Fibroblast of pulmonary artery (primary cell): ENCODE measurements at regions not wholly inside any gene's neighbourhood (a gene's known extent, or its start where the extent isn't known, plus 50 kb on each side); places are given as distances from the start of the nearest gene placed in this dataset.

Experiments used
- DNase-seq: peaks from one replicate; pipeline ENCODE4 v3.0.0-alpha.2; 2010; ENCODE audit warnings: low read depth
- H3K4me3 ChIP-seq: replicated peaks from 2 replicates; pipeline ENCODE4 v1.5.1; 2011; ENCODE audit warnings: low read depth, mild to moderate bottlenecking, control low read depth, low read length, moderate library complexity
- TF ChIP-seq, protein P1 (sequence below): IDR thresholded peaks from 2 replicates; pipeline ENCODE4 v1.5.1; 2011; ENCODE audit warnings: mild to moderate bottlenecking, control low read depth, low read length, inconsistent platforms; ENCODE audit errors: missing control alignments

DNA sequence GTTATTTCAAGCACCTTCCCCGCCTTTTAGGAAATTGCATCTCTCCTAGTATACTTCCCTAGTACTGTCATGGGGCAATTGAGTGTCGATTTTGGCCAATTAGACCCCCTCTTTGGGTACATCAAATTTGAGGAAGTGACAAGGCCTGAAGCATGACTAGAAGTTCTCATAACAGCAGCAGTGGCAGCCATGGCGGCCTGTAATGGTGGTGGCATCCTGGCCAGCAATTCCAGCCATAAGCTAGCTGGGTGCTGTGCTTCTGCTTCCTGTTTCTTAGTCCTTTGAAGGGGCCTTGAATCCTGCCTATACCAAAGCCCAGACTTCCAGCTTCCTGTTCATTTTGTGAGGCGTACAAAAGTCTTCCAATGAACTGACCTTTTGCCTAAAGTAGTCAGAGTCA is 523.1 kb downstream of the PLCL1 start:
- H3K4me3 ChIP-seq = no peak overlapping the region
- DNase-seq = no peak
- TF ChIP-seq, protein P1, sequence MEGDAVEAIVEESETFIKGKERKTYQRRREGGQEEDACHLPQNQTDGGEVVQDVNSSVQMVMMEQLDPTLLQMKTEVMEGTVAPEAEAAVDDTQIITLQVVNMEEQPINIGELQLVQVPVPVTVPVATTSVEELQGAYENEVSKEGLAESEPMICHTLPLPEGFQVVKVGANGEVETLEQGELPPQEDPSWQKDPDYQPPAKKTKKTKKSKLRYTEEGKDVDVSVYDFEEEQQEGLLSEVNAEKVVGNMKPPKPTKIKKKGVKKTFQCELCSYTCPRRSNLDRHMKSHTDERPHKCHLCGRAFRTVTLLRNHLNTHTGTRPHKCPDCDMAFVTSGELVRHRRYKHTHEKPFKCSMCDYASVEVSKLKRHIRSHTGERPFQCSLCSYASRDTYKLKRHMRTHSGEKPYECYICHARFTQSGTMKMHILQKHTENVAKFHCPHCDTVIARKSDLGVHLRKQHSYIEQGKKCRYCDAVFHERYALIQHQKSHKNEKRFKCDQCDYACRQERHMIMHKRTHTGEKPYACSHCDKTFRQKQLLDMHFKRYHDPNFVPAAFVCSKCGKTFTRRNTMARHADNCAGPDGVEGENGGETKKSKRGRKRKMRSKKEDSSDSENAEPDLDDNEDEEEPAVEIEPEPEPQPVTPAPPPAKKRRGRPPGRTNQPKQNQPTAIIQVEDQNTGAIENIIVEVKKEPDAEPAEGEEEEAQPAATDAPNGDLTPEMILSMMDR = no peak

GRCh38 chr2:198326431-198326830 is 522.0 kb downstream of the PLCL1 start:
- no peak overlapping the region for H3K4me3 ChIP-seq
- TF ChIP-seq, protein P1 = no peak
- no peak for DNase-seq

- no peak for DNase-seq
- TF ChIP-seq, protein P1 = no peak
- H3K4me3 ChIP-seq = no peak overlapping the region
These were observed 521.0 kb downstream of the PLCL1 start for GRCh38 chr2:198325359-198325758.

GRCh38 chr2:198324071-198324470 is 519.7 kb downstream of the PLCL1 start:
- no peak overlapping the region for H3K4me3 ChIP-seq
- TF ChIP-seq, protein P1 = no peak
- DNase-seq = no peak

GRCh38 chr2:198322275-198322674 is 517.9 kb downstream of the PLCL1 start:
- TF ChIP-seq, protein P1 = peak; percentile 29
- DNase-seq = no peak
- no peak overlapping the region for H3K4me3 ChIP-seq

- TF ChIP-seq, protein P1 = no peak
- no peak overlapping the region for H3K4me3 ChIP-seq
- DNase-seq = peak; percentile 3
These were observed 517.2 kb downstream of the PLCL1 start for GRCh38 chr2:198321522-198322088.

DNA sequence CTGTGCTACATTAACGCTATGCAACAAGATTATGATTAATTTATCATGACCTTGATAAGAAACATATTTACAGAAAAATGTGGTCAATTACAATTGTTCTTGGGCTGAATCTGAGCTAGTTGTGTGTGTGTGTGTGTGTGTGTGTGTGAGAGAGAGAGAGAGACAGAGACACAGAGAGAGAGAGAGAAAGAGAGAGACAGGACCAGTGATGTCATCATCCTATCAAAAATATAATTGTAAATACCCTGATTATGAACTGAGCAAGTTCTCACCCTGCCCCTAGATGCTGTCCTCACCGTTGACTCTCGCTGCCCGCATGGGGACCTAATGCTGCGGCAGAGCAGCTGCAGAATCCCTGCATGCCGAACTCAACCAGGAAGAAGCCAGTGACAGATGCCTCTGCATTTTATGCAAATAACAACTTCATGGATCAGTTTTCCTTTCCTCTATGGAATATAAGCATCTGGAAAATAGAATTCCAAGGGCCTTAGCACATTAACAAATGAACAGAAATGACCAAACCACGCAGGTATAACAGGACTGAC is 512.5 kb downstream of the PLCL1 start:
- DNase-seq = no peak
- no peak overlapping the region for H3K4me3 ChIP-seq
- TF ChIP-seq, protein P1 = no peak
